ENCODE measurements at regions not wholly inside any gene's neighbourhood (a gene's known extent, or its start where the extent isn't known, plus 50 kb on each side); places are given as distances from the start of the nearest gene placed in this dataset.

- Histone ChIP-seq H3K27ac (ENCODE audit: low read depth, low read length) (no peak overlapping the region), H3K4me1 (ENCODE audit: control insufficient read depth, low read length) (no peaks in the 10 kb centered on the region), H3K9me2 (replicated peaks; ENCODE audit: control insufficient read depth, low read length) (no peaks in the 10 kb centered on the region), H3K4me3 (ENCODE audit: low read length) (no peak overlapping the region), H3F3A (ENCODE audit: control insufficient read depth, insufficient read depth) (no peaks in the 10 kb centered on the region), H3K4me2 (ENCODE audit: low read length) (no peak overlapping the region), H3K27me3 (ENCODE audit: control insufficient read depth, low read length) (no peaks in the 10 kb centered on the region), H3K36me3 (ENCODE audit: control insufficient read depth, low read length) (no peaks in the 10 kb centered on the region), H4K20me1 (ENCODE audit: control insufficient read depth, insufficient read depth, low read depth, low read length) (no peaks in the 10 kb centered on the region), H3K9me3 (ENCODE audit: control insufficient read depth, insufficient read depth, low read length) (no peaks in the 10 kb centered on the region), H3K79me2 (ENCODE audit: control insufficient read depth, low read length) (no peaks in the 10 kb centered on the region)
- TF ChIP-seq EZH2phosphoT487 (IDR thresholded peaks at IDR 0.05; ENCODE audit: borderline replicate concordance, low read length): no peak
- TF ChIP-seq CTCF (IDR thresholded peaks at IDR 0.05; ENCODE audit: low read depth, low read length, poor library complexity, severe bottlenecking): no peak
Observed at GRCh38 chr1:83735526-83735925, 263.4 kb downstream of the TTLL7 start.

DNA sequence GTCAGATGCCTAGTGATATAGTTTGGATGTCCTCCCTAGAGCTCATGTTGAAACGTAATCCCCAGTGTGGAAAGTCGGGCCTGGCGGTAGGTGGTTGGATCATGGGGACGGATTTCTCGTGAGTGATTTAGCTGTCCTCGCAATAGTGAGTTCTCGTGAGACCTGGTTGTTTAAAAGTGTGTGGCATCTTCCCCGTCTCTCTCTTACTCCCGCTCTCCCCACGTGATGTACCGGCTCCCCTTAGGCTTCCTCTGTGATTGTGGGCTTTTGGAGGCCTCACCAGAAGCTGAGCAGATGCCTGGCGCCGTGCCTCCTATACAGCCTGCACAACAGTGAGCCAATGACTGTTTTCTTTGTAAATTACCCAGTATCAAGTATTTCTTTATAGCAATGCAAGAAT is 264.5 kb downstream of the TTLL7 start:
- TF ChIP-seq EZH2phosphoT487 (IDR thresholded peaks at IDR 0.05; ENCODE audit: borderline replicate concordance, low read length) (no peak), CTCF (IDR thresholded peaks at IDR 0.05; ENCODE audit: low read depth, low read length, poor library complexity, severe bottlenecking) (no peak)
- H3K36me3 ChIP-seq (ENCODE audit: control insufficient read depth, low read length): no peaks in the 10 kb centered on the region

GRCh38 chr1:83725735-83726360 is 273.1 kb downstream of the TTLL7 start:
- Histone ChIP-seq H3K27me3 (ENCODE audit: control insufficient read depth, low read length) (no peaks in the 10 kb centered on the region), H3K9me2 (replicated peaks; ENCODE audit: control insufficient read depth, low read length) (no peaks in the 10 kb centered on the region), H3K4me2 (ENCODE audit: low read length) (no peak overlapping the region), H3K9me3 (ENCODE audit: control insufficient read depth, insufficient read depth, low read length) (no peaks in the 10 kb centered on the region), H3K27ac (ENCODE audit: low read depth, low read length) (no peak overlapping the region), H3K4me1 (ENCODE audit: control insufficient read depth, low read length) (no peaks in the 10 kb centered on the region), H3K4me3 (ENCODE audit: low read length) (no peak overlapping the region), H3F3A (ENCODE audit: control insufficient read depth, insufficient read depth) (no peaks in the 10 kb centered on the region), H4K20me1 (ENCODE audit: control insufficient read depth, insufficient read depth, low read depth, low read length) (no peaks in the 10 kb centered on the region), H3K79me2 (ENCODE audit: control insufficient read depth, low read length) (no peaks in the 10 kb centered on the region), H3K36me3 (ENCODE audit: control insufficient read depth, low read length) (no peaks in the 10 kb centered on the region)
- no peak for TF ChIP-seq CTCF (IDR thresholded peaks at IDR 0.05; ENCODE audit: low read depth, low read length, poor library complexity, severe bottlenecking)
- TF ChIP-seq EZH2phosphoT487 (IDR thresholded peaks at IDR 0.05; ENCODE audit: borderline replicate concordance, low read length): no peak

More for the DNA sequence above, 264.5 kb downstream of the TTLL7 start:
- Histone ChIP-seq H3K27me3 (ENCODE audit: control insufficient read depth, low read length) (no peaks in the 10 kb centered on the region), H3K4me3 (ENCODE audit: low read length) (no peak overlapping the region), H3K9me2 (replicated peaks; ENCODE audit: control insufficient read depth, low read length) (no peaks in the 10 kb centered on the region), H3F3A (ENCODE audit: control insufficient read depth, insufficient read depth) (no peaks in the 10 kb centered on the region), H3K79me2 (ENCODE audit: control insufficient read depth, low read length) (no peaks in the 10 kb centered on the region), H4K20me1 (ENCODE audit: control insufficient read depth, insufficient read depth, low read depth, low read length) (no peaks in the 10 kb centered on the region), H3K4me1 (ENCODE audit: control insufficient read depth, low read length) (no peaks in the 10 kb centered on the region), H3K27ac (ENCODE audit: low read depth, low read length) (no peak overlapping the region), H3K4me2 (ENCODE audit: low read length) (no peak overlapping the region), H3K9me3 (ENCODE audit: control insufficient read depth, insufficient read depth, low read length) (no peaks in the 10 kb centered on the region)
